Right atrium auricular region (tissue), 2 donors: ENCODE measurements at regions not wholly inside any gene's neighbourhood (a gene's known extent, or its start where the extent isn't known, plus 50 kb on each side); places are given as distances from the start of the nearest gene placed in this dataset.

Experiments used
- DNase-seq: peaks from one replicate; pipeline ENCODE4 v3.0.0-alpha.2; 2019; ENCODE audit warnings: low spot score
- H3K27ac ChIP-seq, 2 donors: fragments of 200-600 bp; sonication (generic); 1 replicate in 1 of 2; 2 replicates in 1 of 2; pipeline ENCODE4 v1.5.1; 2016 to 2019
- H3K27me3 ChIP-seq, 2 donors: fragments of 200-600 bp; sonication (generic); one replicate each; pipeline versions ENCODE4 v1.5.1 to v1.6.0; 2017 to 2019
- H3K36me3 ChIP-seq: fragments of 200-600 bp; sonication (generic); one replicate; pipeline ENCODE4 v1.5.1; 2016
- H3K4me1 ChIP-seq, 2 donors: fragments of 200-600 bp; sonication (generic); one replicate each; pipeline versions ENCODE4 v1.5.1 to v1.6.0; 2017 to 2019
- H3K4me3 ChIP-seq, 2 donors: fragments of 200-600 bp; sonication (generic); 1 replicate in 1 of 2; 2 replicates in 1 of 2; pipeline ENCODE4 v1.5.1; 2017 to 2019; ENCODE audit warnings: mild to moderate bottlenecking in 1 of 2, moderate library complexity in 1 of 2
- H3K9me3 ChIP-seq, 2 donors: fragments of 200-600 bp; sonication (generic); one replicate each; pipeline ENCODE4 v1.5.1; 2019
- CTCF ChIP-seq, 2 donors: fragments of 200-600 bp; sonication (generic); IDR thresholded peaks; one replicate each; pipeline ENCODE4 v1.5.1; 2019; ENCODE audit warnings: antibody characterized with exemption in 2 of 2

- no peaks in the 10 kb centered on the region for H3K4me1 ChIP-seq
- no peak overlapping the region for H3K27ac ChIP-seq
- no peak for TF ChIP-seq CTCF (IDR thresholded peaks at IDR 0.05)
- no peak for DNase-seq
- H3K9me3 ChIP-seq, result no peaks in the 10 kb centered on the region
- no peaks in the 10 kb centered on the region for H3K27me3 ChIP-seq
- H3K36me3 ChIP-seq, result no peaks in the 10 kb centered on the region
- no peak overlapping the region for H3K4me3 ChIP-seq
These were observed 199.5 kb upstream of the PFKP start for GRCh38 chr10:2867788-2868299.

GRCh38 chr10:2866569-2866968 lies 200.8 kb upstream of the PFKP start:
- TF ChIP-seq CTCF (IDR thresholded peaks at IDR 0.05), result no peak
- no peak overlapping the region for H3K4me3 ChIP-seq
- no peaks in the 10 kb centered on the region for H3K36me3 ChIP-seq
- H3K4me1 ChIP-seq, result no peaks in the 10 kb centered on the region
- no peaks in the 10 kb centered on the region for H3K27me3 ChIP-seq
- no peak overlapping the region for H3K27ac ChIP-seq
- DNase-seq, result no peak
- H3K9me3 ChIP-seq, result no peaks in the 10 kb centered on the region

GRCh38 chr10:2861632-2862210 lies 205.6 kb upstream of the PFKP start:
- no peak for TF ChIP-seq CTCF (IDR thresholded peaks at IDR 0.05)
- no peaks in the 10 kb centered on the region for H3K36me3 ChIP-seq
- no peak for DNase-seq
- H3K9me3 ChIP-seq, result peaks cover 0 to 28% of the 10 kb centered on the region in 2 donors
- H3K27me3 ChIP-seq, result no peaks in the 10 kb centered on the region
- no peaks in the 10 kb centered on the region for H3K4me1 ChIP-seq
- H3K27ac ChIP-seq, result no peak overlapping the region
- no peak overlapping the region for H3K4me3 ChIP-seq

- no peaks in the 10 kb centered on the region for H3K4me1 ChIP-seq
- no peak overlapping the region for H3K27ac ChIP-seq
- no peak overlapping the region for H3K4me3 ChIP-seq
- no peak for DNase-seq
- no peak for TF ChIP-seq CTCF (IDR thresholded peaks at IDR 0.05)
- H3K27me3 ChIP-seq, result no peaks in the 10 kb centered on the region
- H3K9me3 ChIP-seq, result peaks cover 0 to 28% of the 10 kb centered on the region in 2 donors
- no peaks in the 10 kb centered on the region for H3K36me3 ChIP-seq
These were observed 208.9 kb upstream of the PFKP start for GRCh38 chr10:2858452-2858851.

- no peak for DNase-seq
- no peaks in the 10 kb centered on the region for H3K36me3 ChIP-seq
- no peaks in the 10 kb centered on the region for H3K27me3 ChIP-seq
- H3K9me3 ChIP-seq, result peaks cover 0 to 28% of the 10 kb centered on the region in 2 donors
- no peak for TF ChIP-seq CTCF (IDR thresholded peaks at IDR 0.05)
- H3K27ac ChIP-seq, result no peak overlapping the region
- H3K4me3 ChIP-seq, result no peak overlapping the region
- no peaks in the 10 kb centered on the region for H3K4me1 ChIP-seq
These were observed 210.8 kb upstream of the PFKP start for GRCh38 chr10:2856598-2856997.
